SU-DHL-6 (cell line): ENCODE measurements at regions not wholly inside any gene's neighbourhood (a gene's known extent, or its start where the extent isn't known, plus 50 kb on each side); places are given as distances from the start of the nearest gene placed in this dataset.

Source experiments
- H2AFZ ChIP-seq: fragments of 200-600 bp; sonication (generic); 2 replicates; pipeline ENCODE4 v1.6.1; 2014; ENCODE audit warnings: low read depth, mild to moderate bottlenecking, moderate library complexity, mixed read lengths, antibody characterized with exemption, low read length; ENCODE audit not compliant: severe bottlenecking
- H3F3A ChIP-seq: fragments of 200-600 bp; shearing (Covaris generic); 2 replicates; pipeline ENCODE4 v1.6.0; 2016; ENCODE audit warnings: antibody characterized with exemption, mild to moderate bottlenecking; ENCODE audit not compliant: insufficient read depth
- H3K27ac ChIP-seq: fragments of 200-600 bp; sonication (generic); 2 replicates; pipeline ENCODE4 v1.5.1; 2016; ENCODE audit warnings: low read depth, mild to moderate bottlenecking, low read length, moderate library complexity, mixed read lengths
- H3K27me3 ChIP-seq: fragments of 200-600 bp; sonication (generic), shearing (Covaris generic); 2 replicates; pipeline ENCODE4 v1.6.0; 2014; ENCODE audit warnings: mild to moderate bottlenecking, low read length
- H3K36me3 ChIP-seq: fragments of 200-600 bp; sonication (generic); 2 replicates; pipeline ENCODE4 v1.6.1; 2014; ENCODE audit warnings: mild to moderate bottlenecking, low read length, mixed read lengths
- H3K4me2 ChIP-seq: fragments of 300-600, 200-600 bp; shearing (Covaris generic), sonication (generic); 2 replicates; pipeline ENCODE4 v1.6.0; 2014; ENCODE audit warnings: low read length, low read depth, mild to moderate bottlenecking; ENCODE audit not compliant: poor library complexity, severe bottlenecking
- H3K4me3 ChIP-seq: fragments of 200-600 bp; sonication (generic); 2 replicates; pipeline ENCODE4 v1.5.1; 2014; ENCODE audit warnings: antibody characterized with exemption, low read length, mild to moderate bottlenecking, mixed read lengths; ENCODE audit not compliant: insufficient read depth, poor library complexity, severe bottlenecking
- H3K79me2 ChIP-seq: fragments of 200-600 bp; sonication (generic); 2 replicates; pipeline ENCODE4 v1.6.1; 2014; ENCODE audit warnings: mild to moderate bottlenecking, low read length, moderate library complexity; ENCODE audit not compliant: insufficient read depth
- H3K9ac ChIP-seq: fragments of 200-600 bp; sonication (generic); 2 replicates; pipeline ENCODE4 v1.7.0; 2014; ENCODE audit warnings: mild to moderate bottlenecking, low read length
- H3K9me2 ChIP-seq: fragments of 200-600 bp; sonication (generic); replicated peaks from 2 replicates; pipeline ENCODE4 v1.6.1; 2014; ENCODE audit warnings: low read length; ENCODE audit not compliant: insufficient read depth
- H3K9me3 ChIP-seq: fragments of 200-600 bp; sonication (generic); 2 replicates; pipeline ENCODE4 v1.6.1; 2014; ENCODE audit warnings: low read length, mixed read lengths; ENCODE audit not compliant: insufficient read depth
- H4K20me1 ChIP-seq: fragments of 200-600 bp; sonication (generic); 2 replicates; pipeline ENCODE4 v1.6.1; 2014; ENCODE audit warnings: low read depth, mild to moderate bottlenecking, antibody characterized with exemption, low read length, moderate library complexity, mixed read lengths
- CTCF ChIP-seq: fragments of 200-600 bp; sonication (generic); IDR thresholded peaks from one replicate; pipeline ENCODE4 v1.5.1; 2017; ENCODE audit warnings: antibody characterized with exemption, mild to moderate bottlenecking, low read length, moderate library complexity; ENCODE audit not compliant: insufficient read depth, poor library complexity, severe bottlenecking
- EZH2phosphoT487 ChIP-seq: fragments of 200-600 bp; sonication (generic), shearing (Covaris generic); conservative IDR thresholded peaks from 2 replicates; pipeline ENCODE4 v1.6.1; 2018; ENCODE audit warnings: mild to moderate bottlenecking, antibody characterized with exemption, low read length, moderate library complexity, mixed read lengths

GRCh38 chr6:15969236-15969778 is 159.6 kb upstream of the MYLIP start:
- no peak for TF ChIP-seq EZH2phosphoT487
- no peak for TF ChIP-seq CTCF
- Histone ChIP-seq H2AFZ (no peak overlapping the region), H3K4me2 (no peak overlapping the region), H3K9me2 (no peaks in the 10 kb centered on the region), H3K36me3 (peaks cover 8% of the 10 kb centered on the region; the same call in 1 of the 2 replicates), H3K4me3 (no peak overlapping the region), H3K27me3 (0 out of 2 replicates have a peak, but pooled peaks cover 2% of the 10 kb centered on the region), H3F3A (no peaks in the 10 kb centered on the region), H4K20me1 (no peaks in the 10 kb centered on the region), H3K9ac (no peak overlapping the region), H3K27ac (no peak overlapping the region), H3K9me3 (peaks cover 6% of the 10 kb centered on the region; the same call in 1 of the 2 replicates), H3K79me2 (no peaks in the 10 kb centered on the region)

GRCh38 chr6:15968519-15968918 is 160.4 kb upstream of the MYLIP start:
- H3F3A ChIP-seq, result no peaks in the 10 kb centered on the region
- H3K9ac ChIP-seq, result no peak overlapping the region
- 0 out of 2 replicates have a peak, but pooled peaks cover 2% of the 10 kb centered on the region for H3K27me3 ChIP-seq
- H3K79me2 ChIP-seq, result no peaks in the 10 kb centered on the region
- no peak overlapping the region for H3K4me2 ChIP-seq
- H3K36me3 ChIP-seq, result peaks cover 8% of the 10 kb centered on the region; the same call in 1 of the 2 replicates
- H3K27ac ChIP-seq, result no peak overlapping the region
- no peak overlapping the region for H3K4me3 ChIP-seq
- H4K20me1 ChIP-seq, result no peaks in the 10 kb centered on the region
- no peaks in the 10 kb centered on the region for H3K9me2 ChIP-seq
- no peak for TF ChIP-seq CTCF
- TF ChIP-seq EZH2phosphoT487, result no peak
- no peak overlapping the region for H2AFZ ChIP-seq
- peaks cover under 1% of the 10 kb centered on the region; the same call in 1 of the 2 replicates for H3K9me3 ChIP-seq

- no peaks in the 10 kb centered on the region for H3K9me3 ChIP-seq
- no peak overlapping the region for H2AFZ ChIP-seq
- H3K9me2 ChIP-seq, result no peaks in the 10 kb centered on the region
- H3K27me3 ChIP-seq, result 0 out of 2 replicates have a peak, but pooled peaks cover 2% of the 10 kb centered on the region
- TF ChIP-seq EZH2phosphoT487 (no peak), CTCF (no peak)
- no peaks in the 10 kb centered on the region for H3K36me3 ChIP-seq
- no peak overlapping the region for H3K9ac ChIP-seq
- H3F3A ChIP-seq, result no peaks in the 10 kb centered on the region
- no peak overlapping the region for H3K4me3 ChIP-seq
- H4K20me1 ChIP-seq, result no peaks in the 10 kb centered on the region
- no peaks in the 10 kb centered on the region for H3K79me2 ChIP-seq
- no peak overlapping the region for H3K4me2 ChIP-seq
- no peak overlapping the region for H3K27ac ChIP-seq
Measured at GRCh38 chr6:15966000-15966520, 162.8 kb upstream of the MYLIP start.
